A673 (cell line): ENCODE measurements at regions not wholly inside any gene's neighbourhood (a gene's known extent, or its start where the extent isn't known, plus 50 kb on each side); places are given as distances from the start of the nearest gene placed in this dataset.

ENCODE experiments used
- BruUV-seq: library from RNA; stranded (reverse); fragments of 400-500 nt; replicated peaks from 2 replicates; lab custom pipeline; 2021; lab: Mats Ljungman, UMichigan
- CTCF ChIA-PET: fragments of 300-600 bp; sonication (Branson Sonifier 250); formaldehyde crosslinking; loops from one replicate; lab custom pipeline; 2022; ENCODE audit warnings: antibody characterized with exemption; lab: Charles Lee
- POLR2A ChIA-PET: fragments of 300-600 bp; sonication (Branson Sonifier 250); formaldehyde crosslinking; loops from one replicate; lab custom pipeline; 2022; ENCODE audit warnings: antibody characterized with exemption; ENCODE audit not compliant: low non-redundant PET; lab: Charles Lee
- DNase-seq: peaks from one replicate; pipeline ENCODE4 v3.0.0-alpha.2; 2015; ENCODE audit warnings: low spot score
- H3K27ac ChIP-seq: fragments of 200-600 bp; sonication (generic); 2 replicates; pipeline ENCODE4 v1.5.1; 2016; ENCODE audit warnings: mixed run types, low read depth, mild to moderate bottlenecking, mixed read lengths, antibody characterized with exemption, low read length; ENCODE audit not compliant: poor library complexity, severe bottlenecking
- H3K27me3 ChIP-seq: fragments of 200-600 bp; sonication (generic); replicated peaks from 2 replicates; pipeline ENCODE4 v1.6.1; 2017; ENCODE audit warnings: mixed run types, low read depth, mild to moderate bottlenecking, mixed read lengths, antibody characterized with exemption, low read length; ENCODE audit not compliant: insufficient read depth, poor library complexity
- H3K36me3 ChIP-seq: fragments of 200-600 bp; sonication (generic); 2 replicates; pipeline ENCODE4 v1.6.1; 2016; ENCODE audit warnings: mixed run types, mild to moderate bottlenecking, mixed read lengths, antibody characterized with exemption, low read length; ENCODE audit not compliant: insufficient read depth, poor library complexity, severe bottlenecking
- H3K4me1 ChIP-seq: fragments of 200-600 bp; sonication (generic); 2 replicates; pipeline ENCODE4 v1.6.1; 2017; ENCODE audit warnings: mixed run types, mild to moderate bottlenecking, mixed read lengths, antibody characterized with exemption, low read length; ENCODE audit not compliant: insufficient read depth, poor library complexity, severe bottlenecking
- H3K4me3 ChIP-seq: fragments of 200-600 bp; sonication (generic); 2 replicates; pipeline ENCODE4 v1.5.1; 2016; ENCODE audit warnings: low read depth, mixed run types, mild to moderate bottlenecking, mixed read lengths, low read length; ENCODE audit not compliant: poor library complexity, severe bottlenecking
- H3K9me3 ChIP-seq: fragments of 200-600 bp; sonication (generic); 2 replicates; pipeline ENCODE4 v1.6.1; 2016; ENCODE audit warnings: mixed run types, low read depth, mild to moderate bottlenecking, mixed read lengths, antibody characterized with exemption, low read length; ENCODE audit not compliant: poor library complexity, severe bottlenecking
- CTCF ChIP-seq: fragments of 300-800, 200-600 bp; sonication (generic); conservative IDR thresholded peaks from 2 replicates; pipeline ENCODE4 v1.5.1; 2017; ENCODE audit warnings: low read depth, mild to moderate bottlenecking, antibody characterized with exemption, low read length, moderate library complexity, mixed read lengths
- EZH2 ChIP-seq: fragments of 200-600 bp; sonication (generic); IDR thresholded peaks from 2 replicates; pipeline ENCODE4 v1.6.1; 2017; ENCODE audit warnings: borderline replicate concordance, low read depth, mild to moderate bottlenecking, mixed read lengths, antibody characterized with exemption, low read length; ENCODE audit not compliant: poor library complexity, severe bottlenecking
- intact Hi-C: fragments of 100-400 bp; cut with micrococcal nuclease; formaldehyde crosslinking; loops from one replicate; pipeline ENCODE4 v1.10.0; 2022; ENCODE audit not compliant: unreplicated experiment

DNA sequence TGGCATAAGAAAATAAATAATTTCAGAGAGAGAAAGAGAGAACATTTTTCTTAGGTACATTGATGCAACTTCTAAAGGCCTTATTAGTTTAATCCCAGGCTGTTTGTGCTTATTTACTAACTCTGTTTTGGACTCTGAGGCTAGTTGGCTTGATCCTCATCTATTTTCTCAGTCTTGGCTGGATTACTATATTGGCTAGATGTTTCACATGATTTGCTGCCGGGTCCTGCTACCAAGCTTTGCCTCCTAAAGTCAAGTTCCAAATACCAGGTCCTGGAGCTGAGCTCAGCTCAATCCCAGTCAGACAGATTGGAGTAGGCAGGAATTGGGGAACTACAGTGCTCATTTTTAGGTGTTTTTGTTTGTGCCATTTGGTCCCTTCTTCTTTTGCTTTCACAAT lies 340.8 kb downstream of the BCAT1 start:
- Histone ChIP-seq H3K4me3 (no peak overlapping the region), H3K27me3 (no peaks in the 10 kb centered on the region), H3K27ac (no peak overlapping the region), H3K36me3 (no peaks in the 10 kb centered on the region), H3K4me1 (peaks cover 11% of the 10 kb centered on the region), H3K9me3 (peaks cover 22% of the 10 kb centered on the region)
- no TSS peak for BruUV-seq
- CTCF ChIA-PET, result no interaction called here
- POLR2A ChIA-PET, result no interaction called here
- intact Hi-C loops, result no loop called here
- no peak for DNase-seq
- TF ChIP-seq CTCF, result no peak
- TF ChIP-seq EZH2, result no peak

GRCh38 chr12:24605916-24606315 lies 343.0 kb downstream of the BCAT1 start:
- H3K9me3 ChIP-seq, result peaks cover 15% of the 10 kb centered on the region
- intact Hi-C loops, result no loop called here
- H3K27ac ChIP-seq, result no peak overlapping the region
- no peaks in the 10 kb centered on the region for H3K36me3 ChIP-seq
- peaks cover 16% of the 10 kb centered on the region for H3K4me1 ChIP-seq
- TF ChIP-seq CTCF, result no peak
- TF ChIP-seq EZH2, result no peak
- H3K4me3 ChIP-seq, result no peak overlapping the region
- ChIA-PET CTCF (no interaction called here), POLR2A (no interaction called here)
- no TSS peak for BruUV-seq
- no peaks in the 10 kb centered on the region for H3K27me3 ChIP-seq
- no peak for DNase-seq

- no peaks in the 10 kb centered on the region for H3K36me3 ChIP-seq
- peaks cover 15% of the 10 kb centered on the region for H3K9me3 ChIP-seq
- no peaks in the 10 kb centered on the region for H3K27me3 ChIP-seq
- no peak overlapping the region for H3K4me3 ChIP-seq
- H3K4me1 ChIP-seq, result peaks cover 21% of the 10 kb centered on the region
- BruUV-seq, result no TSS peak
- DNase-seq, result no peak
- TF ChIP-seq EZH2 (no peak), CTCF (no peak)
- no peak overlapping the region for H3K27ac ChIP-seq
- ChIA-PET POLR2A (no interaction called here), CTCF (no interaction called here)
- intact Hi-C loops, result no loop called here
Observed at GRCh38 chr12:24605466-24605865, 343.4 kb downstream of the BCAT1 start.
